Right renal pelvis (tissue), 4 donors: ENCODE measurements at regions not wholly inside any gene's neighbourhood (a gene's known extent, or its start where the extent isn't known, plus 50 kb on each side); places are given as distances from the start of the nearest gene placed in this dataset.
A peak's percentile ranks its signal among the peaks of the same experiment; 100 is the strongest.

ENCODE experiments used
- DNase-seq, 4 donors: peaks; one replicate each; pipeline ENCODE4 v3.0.0-alpha.2; 2013; ENCODE audit warnings: low read depth in 4 of 4, low spot score in 3 of 4, missing footprints in 1 of 4

DNA sequence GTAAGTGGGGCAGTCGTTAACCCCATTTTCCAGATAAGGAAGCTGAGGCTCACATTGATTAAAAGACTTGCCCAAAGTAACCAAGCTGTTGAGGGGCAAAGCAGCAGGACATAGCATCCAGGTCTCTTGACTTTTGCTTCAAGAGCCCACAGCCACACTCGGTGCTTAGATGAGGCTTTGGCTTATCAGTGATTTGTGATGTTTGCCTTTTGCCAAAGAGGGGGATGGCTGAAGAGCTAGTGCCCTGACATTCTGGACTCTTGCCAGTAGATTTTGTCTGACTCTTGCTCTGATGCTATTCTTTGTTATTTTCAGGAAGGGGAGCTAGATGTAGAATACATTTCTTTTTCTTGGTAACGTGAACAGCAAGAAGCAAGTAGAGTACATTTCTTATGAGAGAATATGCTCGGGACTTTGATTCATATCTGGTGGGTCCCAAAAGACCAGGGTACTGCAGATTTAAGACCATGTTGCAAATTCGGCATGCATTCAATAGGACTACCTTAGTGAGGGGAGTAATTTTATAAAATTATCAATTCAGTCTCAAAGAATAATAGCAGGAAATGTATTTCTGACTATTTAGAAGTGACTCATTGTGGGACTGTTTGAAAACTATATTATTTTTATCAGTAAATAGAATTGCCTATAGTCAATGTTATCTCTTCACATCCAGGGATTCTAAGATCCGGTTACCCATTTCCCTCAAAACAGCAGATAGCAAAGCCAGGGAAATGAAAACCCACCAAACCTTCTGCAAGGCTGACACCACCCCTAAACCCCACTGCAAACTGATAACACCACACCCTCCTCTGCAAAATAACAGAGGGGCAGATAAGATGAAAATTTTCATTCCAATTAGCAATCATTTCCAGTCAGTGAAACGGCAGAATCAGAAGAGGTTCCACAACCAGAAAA is 180.0 kb upstream of the BMPER start:
- no peak for DNase-seq

DNA sequence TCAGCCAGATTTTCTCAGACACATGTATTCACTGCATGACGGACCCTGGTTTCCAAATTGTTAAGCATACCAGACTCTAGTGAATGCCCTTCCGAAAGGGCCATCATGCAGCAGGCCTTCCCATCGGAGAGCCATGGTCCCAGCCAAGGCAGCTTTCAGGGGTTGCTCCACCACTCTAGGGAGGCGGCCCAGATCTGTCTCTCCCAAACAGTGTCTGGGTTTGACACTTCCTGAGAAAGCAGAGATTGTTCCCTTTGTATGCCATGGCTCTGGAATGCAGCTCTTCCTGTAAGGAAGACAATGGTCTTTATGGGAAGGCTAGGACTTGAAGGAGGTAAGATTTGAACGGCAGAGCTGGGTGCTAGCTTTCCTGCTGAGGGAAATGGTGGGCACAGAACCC is 178.8 kb upstream of the BMPER start:
- DNase-seq: no peak

DNA sequence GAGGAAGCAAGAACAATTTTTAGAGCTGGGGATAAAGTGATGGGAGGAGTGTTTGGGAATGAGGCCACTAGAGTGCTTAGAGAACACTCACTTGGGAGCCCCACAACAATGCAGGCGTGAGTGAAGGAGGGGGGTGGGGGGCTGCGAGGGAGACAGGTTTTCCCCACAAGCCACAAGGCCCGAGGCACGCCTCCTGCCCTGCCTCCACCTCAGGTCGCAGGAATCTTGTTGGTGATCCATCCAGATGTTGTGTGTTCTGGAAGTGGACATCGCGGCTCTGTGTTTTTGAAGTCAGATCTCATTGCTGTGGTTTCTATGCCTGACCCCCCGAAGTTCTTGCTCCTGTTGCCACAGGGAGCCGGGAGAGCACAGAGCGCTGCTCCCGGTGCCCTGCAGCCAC is 178.0 kb upstream of the BMPER start:
- DNase-seq: no peak

DNA sequence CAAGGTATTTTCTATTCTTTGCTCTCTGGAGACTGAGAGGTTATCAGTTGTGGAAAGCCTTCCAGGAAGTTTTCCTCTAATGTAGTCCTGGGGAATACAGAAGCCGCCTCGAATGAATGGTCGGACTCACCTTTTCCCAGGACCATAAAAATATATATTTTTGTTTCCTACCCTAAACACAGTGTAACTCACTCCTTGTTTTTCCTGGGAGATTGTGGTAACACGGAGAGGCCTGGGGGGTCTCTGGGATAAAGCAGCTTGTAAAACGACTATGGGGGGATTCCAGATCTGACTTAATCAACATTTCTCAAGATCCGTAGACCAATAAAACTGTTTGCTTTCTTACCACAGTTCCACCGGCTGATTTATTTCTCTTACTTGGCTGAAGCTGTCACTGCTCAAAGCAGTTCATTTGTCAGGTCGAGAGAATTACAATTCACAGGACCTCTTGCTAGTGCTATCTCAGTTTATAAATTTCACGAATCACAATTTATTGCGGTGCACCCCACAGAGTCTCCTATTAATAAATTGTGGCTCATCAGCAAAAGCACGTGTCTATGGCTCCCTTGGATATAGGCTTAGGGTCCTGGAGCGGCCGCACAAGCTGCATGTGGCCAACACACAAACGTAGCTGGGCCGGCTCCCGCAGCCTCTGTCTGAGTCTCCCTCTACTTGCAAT is 176.3 kb upstream of the BMPER start:
- peak in 1 of 4 donors; percentile 64 for DNase-seq

DNA sequence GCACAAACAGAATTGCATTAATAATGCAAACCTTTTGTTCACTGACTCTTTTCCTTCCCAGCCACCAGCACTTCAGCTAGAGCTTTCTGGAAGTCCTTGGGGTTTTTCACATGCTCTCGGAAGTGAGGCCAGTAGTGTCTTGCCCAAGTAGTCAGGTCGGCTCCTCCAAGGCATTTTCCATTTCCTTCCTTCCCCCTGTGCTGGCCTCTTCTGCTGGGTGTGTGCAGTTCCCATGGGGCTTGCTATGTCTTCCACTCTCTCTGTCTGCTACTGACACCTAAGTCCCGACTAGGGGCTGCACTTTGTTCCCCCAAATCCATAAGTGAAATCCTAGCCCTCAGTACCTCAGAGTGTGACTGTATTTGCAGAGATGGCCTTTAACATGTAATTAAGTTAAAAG is 175.6 kb upstream of the BMPER start:
- DNase-seq: no peak

DNA sequence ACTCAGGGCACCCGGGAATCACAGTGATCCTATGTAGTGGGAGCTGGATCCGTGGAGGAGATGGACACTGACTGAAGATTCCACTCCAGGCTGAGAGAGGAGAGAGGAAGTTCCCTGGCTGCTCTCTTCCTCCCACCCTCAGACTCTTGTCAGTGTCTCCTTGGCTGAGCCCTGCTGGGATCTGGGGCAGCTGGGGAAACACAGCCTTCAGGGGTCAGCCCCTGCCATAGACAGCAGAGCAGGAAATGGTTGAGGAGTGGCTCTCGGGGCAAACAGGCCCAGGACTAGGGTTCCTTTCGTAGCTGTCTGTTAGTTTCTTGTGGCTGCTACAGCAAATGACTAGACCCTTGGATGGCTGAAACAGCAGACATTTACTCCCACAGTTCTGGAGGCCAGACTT is 174.4 kb upstream of the BMPER start:
- no peak for DNase-seq

DNA sequence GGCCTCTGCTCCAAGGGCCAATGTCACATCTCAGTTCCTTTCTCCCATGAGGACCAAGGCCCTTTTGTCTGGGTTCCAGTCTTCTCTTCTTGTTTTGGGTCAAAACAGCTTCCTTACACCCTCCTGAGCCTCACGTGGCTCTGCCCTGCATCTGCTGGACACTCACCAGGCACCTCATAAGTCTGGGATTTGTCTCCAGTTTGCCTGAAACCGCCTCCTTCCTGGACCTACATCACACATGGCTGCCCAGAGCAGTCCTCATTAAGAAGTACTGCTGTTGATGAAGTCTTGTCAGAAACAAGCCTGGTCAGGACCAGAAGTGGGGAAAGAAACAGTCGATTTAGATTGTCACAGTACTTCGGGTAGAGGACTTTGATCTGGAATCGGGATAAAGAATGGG is 173.4 kb upstream of the BMPER start:
- no peak for DNase-seq

DNA sequence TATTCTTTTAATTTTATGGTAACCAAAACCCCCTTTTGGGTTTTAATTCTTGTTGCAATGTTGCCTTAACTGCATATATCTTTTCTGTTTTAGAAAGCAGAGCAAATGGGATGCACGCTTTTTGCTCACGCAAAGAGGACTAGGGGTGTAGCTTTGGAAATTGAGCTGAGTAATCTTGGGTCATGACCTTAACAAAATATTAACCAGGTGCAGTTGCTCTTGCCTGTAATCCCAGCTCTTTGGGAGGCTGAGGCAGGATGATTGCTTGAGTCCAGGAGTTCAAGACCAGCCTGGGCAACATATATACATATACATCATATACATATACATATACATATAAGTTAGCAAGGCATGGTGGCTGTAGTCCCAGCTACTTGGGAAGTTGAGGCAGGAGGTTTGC is 172.9 kb upstream of the BMPER start:
- no peak for DNase-seq

DNA sequence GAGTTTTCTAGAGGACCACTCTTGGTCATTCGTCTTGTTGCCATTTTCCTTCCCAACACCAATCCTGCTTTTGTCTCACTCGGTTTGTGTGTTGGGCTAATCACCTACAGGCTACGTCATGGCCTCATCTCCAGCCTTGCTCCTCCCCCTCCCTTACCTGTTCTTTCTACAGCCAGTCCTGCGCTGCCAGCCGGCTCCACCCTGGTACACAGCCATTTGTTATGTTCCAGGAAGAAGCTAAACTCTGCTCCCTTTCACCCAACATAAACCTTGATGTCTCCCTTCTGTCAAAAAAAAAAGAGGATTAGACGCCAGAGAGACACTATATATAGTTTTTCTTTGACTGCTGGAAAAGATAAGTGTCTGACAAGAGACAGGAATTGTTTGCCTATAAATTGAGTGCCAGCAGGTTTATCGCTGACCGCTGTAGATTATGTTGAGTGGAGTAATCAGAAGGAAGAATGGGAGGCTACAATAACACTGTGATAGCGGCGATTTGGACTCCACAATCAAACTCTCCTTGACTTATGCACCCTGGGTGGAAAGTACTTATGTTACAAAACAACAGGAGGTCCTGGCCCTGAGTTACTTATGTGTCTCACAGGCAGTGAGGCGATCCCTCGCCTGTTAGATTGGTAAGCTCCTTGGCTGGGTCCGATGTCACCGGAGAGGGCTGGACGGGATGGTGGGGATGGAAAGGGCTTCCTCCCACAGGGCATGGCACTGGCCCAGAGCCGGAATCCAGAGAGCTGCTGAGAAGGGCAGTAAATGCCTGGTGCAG is 171.3 kb upstream of the BMPER start:
- DNase-seq: peak in 2 of 4 donors; percentile 41 to 76

DNA sequence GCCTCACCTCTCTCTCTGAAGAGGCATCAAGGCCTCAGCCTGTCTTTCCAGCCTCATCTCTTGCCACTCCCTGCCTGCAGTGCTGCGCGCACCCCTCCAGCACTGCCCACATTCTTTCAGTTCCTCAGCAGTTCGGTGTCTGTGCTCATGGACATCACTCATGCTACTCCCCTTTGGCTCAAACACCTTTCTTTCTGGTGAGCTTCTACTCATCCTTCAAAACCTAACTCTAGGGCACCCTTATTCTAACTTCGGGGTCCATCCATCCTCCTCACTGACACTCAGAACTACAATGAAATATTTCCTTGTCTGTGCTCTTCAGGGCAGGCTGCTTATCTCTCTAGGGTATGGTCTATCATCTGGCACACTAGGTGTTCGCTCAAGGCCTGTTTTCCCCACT is 169.9 kb upstream of the BMPER start:
- DNase-seq: no peak

DNA sequence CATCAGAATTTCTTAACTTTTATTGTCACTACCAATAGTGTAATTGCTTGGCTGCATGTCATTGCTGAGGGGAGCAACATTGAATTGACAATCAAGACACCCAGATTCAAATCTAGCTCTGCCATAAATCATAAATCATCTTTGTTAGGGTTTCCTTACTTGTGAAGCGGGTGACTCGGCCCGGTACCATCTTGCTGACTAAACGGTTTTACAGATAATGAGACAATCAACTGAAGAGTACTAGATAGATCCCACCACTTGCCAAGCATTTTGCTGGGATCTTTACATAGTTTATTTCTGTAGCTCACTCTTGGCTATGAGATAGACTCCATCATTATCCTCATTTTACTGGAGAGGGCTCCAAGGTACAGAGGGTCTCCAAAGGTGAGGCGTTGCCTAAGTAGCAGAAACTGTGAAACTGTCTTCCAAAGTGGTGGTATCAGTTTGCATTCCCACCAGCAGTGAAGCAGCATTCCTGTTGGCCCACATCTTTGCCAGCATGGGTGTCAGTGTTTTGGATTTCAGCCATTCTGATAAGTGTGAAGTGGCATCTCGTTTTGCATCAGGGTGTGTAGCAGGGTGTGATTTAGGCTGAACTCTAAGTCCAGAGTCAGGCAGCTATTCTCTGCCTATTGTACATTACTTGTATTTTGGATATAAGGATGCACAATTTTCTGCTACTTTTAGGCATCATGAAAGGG is 168.7 kb upstream of the BMPER start:
- no peak for DNase-seq

DNA sequence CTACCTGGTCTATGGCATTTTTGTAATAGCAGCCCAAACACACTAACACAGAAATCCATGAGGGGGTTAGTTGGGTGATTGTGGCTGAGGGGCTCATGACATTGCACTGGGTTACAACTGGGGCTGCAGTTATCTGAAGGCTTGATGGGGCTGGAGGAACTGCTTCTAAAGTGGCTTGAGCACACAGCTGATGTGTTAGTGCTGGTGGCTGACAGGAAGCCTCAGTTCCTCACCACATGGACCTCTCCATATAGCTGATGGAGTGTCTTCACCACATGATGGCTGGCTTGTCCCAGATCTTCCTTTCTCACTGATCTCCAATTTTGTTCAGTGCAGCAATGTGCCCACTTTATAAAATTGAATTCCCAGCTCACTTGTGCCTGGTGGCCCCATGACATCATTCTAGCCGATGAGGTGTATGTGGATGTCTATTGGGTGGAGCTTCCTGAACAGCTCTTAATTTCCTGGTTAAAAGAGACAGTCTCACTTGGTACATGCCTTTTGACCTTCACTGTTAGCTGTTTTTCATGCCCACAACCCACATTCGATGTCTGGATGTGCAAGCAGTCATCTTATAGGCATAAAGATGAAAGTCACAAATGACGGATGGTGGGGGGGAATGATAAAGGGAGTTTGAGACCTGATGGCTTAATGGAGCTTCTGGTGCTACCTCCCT is 166.9 kb upstream of the BMPER start:
- DNase-seq: no peak

DNA sequence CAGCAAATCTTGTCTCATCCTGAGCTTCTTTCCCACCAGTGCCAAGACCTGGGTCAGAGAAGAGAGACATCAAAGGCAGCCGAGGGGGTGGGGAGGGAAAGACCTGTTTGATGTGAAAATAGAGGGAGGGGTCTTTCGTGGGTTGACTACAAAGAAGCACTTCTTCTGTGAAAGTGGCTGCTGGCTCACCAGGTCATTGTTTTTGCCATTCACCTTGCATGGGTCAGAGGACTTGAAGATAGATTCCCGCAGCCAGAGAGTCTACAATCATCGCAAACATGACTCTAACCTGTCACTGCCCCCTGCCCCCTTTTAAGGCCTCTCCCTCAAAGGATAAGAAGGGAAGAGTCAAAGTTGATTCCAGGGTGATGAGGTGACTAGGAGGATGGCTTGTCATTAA is 166.1 kb upstream of the BMPER start:
- no peak for DNase-seq

DNA sequence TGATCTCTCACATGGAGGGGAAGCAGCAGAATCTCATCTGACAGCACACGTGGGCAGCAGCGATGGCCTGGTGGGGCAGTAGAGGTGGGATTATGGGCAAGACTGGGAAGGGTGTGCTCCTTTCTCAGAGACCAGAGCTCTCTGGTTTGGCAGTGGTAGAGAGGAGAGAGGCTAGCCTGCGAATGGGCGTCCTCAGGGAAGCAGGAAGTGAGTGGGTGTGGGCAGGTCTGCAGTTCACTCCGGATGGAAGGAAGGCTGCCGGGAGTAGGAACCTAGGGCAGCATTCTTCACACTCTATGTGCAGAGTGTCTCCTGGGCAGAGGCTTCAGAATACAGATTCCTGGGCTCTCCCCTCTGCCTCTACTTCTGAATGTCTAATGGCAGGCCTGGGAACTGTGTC is 162.8 kb upstream of the BMPER start:
- DNase-seq: no peak

DNA sequence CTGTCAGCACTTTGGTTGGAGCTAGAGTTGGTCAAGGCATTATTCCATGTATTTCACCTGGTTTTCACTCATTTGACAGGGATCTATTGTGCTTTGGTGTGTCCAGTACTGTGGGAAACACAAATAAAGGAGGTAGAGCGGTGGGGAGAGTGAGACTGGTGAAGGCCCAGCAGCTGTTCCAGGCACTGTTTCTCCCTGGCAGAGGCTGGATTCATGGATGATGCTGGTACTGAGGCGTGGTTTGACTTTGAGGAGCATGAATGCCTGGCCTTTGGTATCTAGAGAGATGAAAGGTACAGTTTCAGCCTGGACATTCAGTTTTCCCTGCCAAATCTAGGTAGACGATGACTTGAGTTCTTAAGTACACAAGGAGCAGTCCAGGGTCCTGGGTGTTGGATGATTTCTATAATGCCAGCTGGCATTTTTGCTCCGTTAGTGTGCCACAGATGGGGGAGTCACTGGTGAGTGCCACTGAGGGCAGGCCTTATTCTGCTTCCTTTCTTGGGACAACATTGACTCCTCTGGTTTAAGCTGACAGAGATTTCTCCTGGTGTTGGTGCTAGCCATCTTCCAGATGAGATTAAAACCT is 162.2 kb upstream of the BMPER start:
- no peak for DNase-seq

DNA sequence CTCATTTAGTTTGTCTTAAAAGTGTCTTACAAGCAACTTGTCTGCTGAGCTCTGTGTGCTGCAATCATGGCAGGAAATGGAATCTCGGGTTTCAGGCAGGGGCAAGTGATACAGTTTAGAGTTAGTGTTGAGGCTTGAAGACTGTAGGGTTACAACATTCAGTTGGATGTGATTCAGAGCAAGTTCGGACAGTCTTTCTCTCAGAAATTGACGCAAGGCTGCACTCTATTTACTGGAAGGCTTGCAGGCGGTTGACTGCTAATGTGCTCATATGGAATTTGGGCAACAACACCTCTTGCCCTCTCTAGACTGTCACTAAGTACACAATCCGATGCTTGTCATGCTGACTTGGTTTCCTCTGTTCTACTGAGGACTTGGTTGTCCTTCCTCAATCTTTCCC is 161.7 kb upstream of the BMPER start:
- DNase-seq: no peak

DNA sequence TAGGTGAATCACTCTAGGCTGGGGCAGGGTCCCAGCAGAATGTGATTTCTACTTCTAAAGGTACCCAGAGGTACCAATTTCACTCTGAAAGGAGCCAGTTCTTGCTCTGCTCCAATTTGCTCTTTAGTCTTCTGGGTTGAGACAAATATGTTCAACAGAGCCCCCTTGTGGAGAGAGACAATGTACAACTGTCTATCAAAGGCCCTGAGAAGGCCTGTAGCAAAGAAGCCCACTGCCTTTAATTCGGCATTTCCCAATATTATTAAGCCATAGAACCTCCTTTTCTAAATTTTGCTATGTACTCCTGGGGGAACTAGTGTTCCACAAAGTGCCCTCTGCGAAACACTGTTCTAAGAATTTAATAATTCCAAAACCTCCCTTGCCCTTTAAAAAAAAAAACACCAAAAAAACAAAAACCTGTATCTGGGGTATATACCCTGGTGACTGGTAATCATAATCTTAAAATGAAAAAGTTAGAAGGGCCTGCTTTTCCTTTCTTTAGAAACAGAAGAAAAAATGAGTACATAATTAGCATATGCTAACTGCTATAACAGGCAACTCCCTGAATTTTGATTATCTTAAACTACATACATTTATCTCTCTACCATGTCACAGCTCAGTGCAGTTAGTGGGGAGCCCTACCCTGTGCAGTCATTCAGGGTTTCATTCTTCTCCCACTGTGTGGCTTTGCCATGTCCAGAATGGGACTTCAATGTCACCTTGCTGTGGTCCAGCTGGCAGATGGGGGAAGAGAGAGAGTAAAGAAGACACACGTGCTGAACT is 160.9 kb upstream of the BMPER start:
- no peak for DNase-seq

DNA sequence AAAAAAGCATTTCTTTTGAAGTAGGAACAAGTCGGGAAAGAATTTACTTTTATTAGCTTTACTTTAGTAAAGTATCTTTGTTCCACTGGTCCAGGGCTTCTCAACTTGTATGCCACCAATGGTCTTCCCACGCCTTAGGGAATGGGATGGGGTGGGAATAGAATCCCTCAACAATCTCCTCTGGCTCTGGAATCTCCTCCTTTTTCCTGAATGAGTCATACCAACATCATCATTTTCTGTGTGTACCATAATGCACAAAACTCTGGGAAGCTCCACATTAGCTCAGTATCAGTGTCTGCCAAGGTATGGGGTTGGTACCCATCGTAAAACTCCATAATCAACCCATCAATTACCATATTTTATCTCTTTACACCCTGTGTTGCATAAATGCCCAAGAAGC is 159.4 kb upstream of the BMPER start:
- DNase-seq: no peak

DNA sequence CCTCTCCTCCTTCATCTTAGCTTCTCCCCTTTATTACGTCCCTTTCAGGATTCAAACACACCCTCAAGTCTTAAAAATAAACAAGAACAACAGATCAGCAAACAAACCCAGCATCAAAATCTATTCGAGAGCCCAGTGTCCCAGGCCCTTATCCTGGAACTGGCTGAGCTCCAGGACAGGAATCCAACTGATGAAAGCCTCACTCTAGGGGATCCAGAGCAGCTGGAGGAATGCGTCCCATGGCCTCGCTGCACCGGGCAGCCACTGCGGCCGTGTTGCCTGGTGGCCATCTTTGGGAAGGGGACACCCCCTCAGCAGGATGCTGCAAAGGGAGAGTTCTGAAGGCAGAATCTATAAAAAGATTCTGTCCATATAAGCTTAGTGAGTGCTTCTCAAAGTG is 156.5 kb upstream of the BMPER start:
- no peak for DNase-seq
